GM21723 (cell line): ENCODE measurements at regions not wholly inside any gene's neighbourhood (a gene's known extent, or its start where the extent isn't known, plus 50 kb on each side); places are given as distances from the start of the nearest gene placed in this dataset.

ENCODE experiments used
- ATAC-seq: cut with Tn5 transposase; IDR thresholded peaks from one replicate; pipeline ENCODE4 v1.9.1; 2021; ENCODE audit warnings: mild to moderate bottlenecking, moderate library complexity; ENCODE audit not compliant: unreplicated experiment

DNA sequence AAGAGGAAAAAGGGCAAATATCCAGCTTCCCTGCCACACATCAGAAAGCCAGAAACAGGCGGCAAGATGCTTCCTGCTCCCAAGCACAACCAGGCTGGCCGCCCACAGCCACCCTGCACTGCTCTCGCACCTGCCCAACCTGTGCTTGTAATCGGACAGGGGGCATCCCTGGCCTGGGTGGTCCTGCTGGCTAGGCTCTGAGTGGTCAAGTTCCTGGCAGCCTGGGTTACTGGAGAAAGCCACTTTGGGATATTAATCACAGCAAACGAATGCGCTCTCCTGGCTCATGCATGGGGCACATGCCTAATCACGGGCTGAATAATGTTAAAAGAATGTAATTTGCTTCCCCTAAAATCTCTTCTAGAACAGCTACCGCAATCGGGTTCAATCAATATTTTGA lies 442.4 kb downstream of the MCTP2 start:
- ATAC-seq, result no peak

DNA sequence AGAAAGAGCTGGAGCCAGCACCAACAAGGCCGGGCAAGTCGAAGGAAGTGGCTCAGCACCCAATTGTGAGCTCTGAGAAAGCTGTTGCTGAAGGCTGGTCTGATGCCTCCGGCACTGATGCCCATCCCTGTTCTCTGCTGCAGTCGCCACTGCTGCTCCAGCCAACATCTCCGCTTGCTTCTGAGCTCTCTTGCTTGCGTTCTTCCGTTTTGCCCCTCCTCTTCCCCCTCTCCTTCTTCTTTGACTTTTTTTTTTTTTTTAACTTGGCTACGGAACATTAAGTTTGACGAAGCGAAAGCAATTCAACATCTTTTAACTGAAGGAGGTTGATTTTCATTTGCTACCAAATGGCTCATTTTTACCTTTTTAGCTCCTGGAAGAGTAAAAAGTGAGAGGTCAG lies 442.9 kb downstream of the MCTP2 start:
- no peak for ATAC-seq

DNA sequence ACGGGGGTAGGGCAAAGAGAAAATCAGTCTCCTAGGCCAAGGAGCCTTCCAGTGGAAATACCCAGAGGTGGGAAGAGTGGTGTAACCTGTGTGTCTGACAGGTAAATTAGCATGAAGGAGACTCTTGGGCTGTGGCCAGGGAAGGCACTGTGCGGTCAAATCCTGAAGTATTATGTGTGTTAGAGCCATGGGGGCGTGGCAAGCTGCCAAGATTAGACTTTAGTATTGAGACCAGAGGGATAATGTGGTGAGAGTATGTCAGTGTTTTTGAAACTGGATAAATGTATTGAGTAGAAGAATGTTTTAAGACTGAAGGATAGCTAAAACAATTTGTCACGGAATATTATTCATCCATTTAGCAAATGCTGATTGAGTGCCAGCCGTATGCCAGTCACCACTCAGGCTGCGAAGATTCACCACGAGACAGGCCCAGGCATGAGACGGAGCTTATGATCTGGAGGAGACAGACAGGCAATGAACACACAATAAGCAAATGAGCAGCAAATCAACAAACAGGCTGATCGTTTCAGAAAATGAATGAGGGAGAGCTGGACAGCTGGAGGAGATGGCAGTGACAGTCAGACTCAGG lies 445.9 kb downstream of the MCTP2 start:
- ATAC-seq, result no peak

DNA sequence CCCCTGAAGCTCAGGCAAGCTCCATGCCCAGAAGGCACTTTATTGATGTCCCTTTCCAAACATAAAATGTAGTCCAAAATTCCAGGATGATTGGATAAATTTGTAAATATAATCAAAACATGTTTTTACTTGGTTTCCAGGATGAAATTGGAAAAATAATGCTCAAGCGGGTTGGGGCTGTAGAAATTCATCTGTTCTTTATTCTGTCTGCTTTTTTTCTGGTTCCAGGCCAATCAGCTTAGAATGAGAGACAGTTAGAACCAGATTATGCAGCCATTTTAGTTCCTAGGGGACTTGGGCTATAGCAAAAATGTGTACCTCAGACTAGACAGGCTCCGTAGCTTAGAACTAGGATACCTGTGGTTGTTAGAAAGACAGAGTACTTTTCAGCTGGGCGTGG lies 450.8 kb downstream of the MCTP2 start:
- no peak for ATAC-seq

DNA sequence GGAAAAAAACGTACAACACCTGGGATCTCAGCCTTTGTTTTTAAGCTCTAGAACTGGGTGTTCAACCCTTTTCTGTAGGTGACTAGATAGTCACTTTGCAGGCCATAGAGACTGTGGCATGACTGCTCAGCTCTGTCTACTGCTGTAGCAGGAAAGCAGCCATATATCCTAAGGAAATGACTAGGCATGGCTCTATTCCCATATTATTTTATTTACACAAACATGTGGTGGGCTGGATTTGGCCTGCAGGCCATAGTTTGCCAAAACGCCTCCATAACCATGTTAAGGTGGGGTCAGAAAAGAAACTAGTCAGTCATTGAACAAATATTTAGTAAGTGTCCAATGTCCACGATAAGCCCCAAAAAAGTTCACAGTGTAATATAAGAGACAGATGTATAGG lies 452.5 kb downstream of the MCTP2 start:
- ATAC-seq, result no peak

DNA sequence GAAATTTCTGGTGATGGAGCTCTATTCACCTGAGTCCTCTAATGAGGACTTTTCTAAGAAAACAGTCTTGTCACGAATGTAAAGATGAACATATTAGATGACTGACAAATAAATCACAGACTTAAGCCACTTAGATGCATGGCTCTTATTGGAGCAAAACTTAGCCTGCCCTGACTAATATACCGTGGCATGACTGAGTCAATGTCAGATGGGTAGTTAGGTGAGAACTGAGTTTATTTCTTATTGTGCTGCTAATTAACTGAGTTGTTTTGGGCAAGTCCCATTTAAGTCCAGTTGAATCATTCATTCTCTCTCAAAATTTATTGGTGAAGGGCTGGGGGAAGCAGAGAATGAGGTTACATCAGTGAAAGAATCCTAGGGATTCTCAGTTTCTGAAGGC lies 459.8 kb downstream of the MCTP2 start:
- no peak for ATAC-seq

DNA sequence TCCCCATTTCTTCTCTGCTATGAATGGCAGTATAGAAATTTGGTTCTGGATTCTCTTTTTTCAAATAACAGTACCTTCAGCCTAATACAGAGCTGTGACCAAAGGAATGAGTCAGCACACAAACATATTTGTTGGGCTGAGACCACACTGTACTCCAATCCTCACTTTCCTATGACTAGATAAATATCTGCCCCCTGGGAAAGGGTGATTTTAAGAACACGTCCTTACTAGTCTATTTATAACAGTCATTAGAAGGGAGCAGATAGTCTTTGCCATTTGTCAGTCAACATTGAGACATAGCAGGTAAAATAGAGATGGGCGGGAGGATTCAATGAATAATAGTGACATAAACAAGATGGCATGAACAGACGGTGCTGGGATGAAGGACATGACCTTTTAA lies 461.3 kb downstream of the MCTP2 start:
- no peak for ATAC-seq

DNA sequence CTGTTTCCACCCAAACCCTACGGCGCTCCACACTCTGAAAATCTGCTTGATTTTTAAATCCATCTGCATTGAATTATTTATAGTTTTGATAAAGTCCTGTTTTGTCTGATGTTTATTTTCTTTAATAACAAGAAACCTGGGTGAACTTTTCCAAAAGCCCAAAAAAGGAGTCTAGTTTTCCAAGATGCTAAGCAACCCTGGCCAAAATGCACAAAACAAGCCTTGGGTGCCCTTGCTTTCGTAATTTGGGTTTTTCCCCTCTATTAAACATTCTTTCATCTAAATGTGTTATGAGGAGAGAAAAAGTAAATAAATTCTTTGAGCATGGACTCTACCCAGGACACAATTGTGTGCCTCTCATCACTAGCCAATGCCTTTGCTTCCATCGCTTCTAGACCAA lies 468.9 kb downstream of the MCTP2 start:
- no peak for ATAC-seq

DNA sequence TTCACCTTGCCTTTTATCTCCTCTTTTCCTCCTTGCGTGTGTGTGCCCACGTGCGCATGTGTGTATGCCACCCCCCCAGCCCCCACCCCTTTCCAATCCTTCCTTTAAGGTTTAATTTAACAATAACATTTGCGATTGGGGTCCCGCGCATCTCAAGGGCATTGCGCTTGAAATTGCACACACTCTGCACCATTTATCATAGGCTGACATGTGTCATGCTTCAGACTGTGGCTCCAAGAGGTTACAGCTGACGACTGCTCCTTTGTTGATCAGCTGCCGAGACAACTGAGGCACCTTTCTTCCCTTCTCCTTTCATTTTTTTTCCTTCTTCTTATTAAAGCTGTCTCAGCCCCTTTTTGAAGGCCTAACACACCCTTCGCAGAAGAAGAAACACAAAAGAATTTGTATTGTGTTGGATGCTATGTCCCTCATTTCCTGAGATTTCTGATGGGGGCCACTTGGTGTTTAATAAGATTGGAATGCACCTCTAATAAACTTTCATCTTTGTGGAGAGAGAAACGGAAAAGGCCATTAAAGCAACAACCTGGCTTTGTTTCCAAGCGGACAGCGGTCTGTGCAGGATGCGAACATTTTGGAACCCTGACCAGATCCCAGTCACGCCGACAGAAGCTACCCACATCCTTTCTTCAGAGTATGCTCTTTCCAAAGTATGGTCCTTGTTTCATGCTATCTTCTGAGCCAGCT lies 470.1 kb downstream of the MCTP2 start:
- no peak for ATAC-seq

DNA sequence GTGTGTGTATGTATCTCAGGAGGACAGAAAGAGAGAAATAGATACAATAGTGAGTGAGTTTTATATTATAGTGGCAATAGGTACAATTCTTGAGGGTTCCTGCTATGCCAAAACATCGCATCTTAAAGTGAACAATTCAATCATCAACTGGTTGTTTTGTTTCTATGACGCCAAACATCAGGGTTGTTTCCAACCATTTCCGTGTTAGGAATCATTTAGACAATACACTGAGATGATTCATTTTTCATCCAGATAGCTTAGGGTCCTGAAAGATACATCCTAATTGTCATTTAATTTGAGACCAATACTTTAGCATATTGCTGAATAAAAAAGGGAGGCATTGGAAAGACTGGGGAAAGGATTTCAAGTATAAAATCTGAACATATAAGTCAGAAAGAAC lies 472.2 kb downstream of the MCTP2 start:
- no peak for ATAC-seq

DNA sequence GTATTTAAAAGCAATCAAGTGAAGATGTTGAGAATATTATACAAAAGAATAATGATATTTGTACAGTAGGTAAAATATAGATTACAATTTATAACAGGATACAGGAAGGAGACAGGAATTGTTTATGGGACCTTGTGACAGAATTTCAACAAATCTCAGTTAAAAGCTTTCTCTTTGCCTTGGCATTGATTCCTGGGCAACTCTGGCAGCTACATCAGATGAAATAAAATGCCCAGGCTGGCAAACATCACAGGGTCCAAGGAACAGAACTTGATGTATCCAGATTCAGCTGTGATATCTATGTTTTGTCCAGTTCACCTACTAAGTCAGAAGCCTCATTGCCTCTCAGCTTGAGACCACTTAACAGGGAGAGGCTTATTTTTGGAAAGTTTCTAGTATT lies 473.1 kb downstream of the MCTP2 start:
- ATAC-seq, result no peak

DNA sequence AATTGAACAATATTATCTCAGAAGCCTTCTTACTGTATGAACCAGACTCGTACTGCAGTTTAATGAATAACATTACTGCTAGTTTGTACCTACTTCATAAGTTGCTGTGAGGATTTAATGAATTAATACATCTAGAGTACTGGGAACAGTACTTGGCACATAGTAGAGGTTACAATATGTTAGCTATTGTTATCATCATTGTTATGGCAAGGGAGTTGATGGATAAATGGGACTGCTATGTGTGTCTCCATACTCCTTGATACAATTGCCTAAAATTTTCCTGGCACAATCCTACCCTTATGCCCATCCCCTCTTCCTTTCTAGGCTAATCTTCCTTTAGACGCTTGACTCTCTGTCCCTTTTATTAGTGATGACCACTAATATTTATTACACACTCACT lies 473.6 kb downstream of the MCTP2 start:
- no peak for ATAC-seq

DNA sequence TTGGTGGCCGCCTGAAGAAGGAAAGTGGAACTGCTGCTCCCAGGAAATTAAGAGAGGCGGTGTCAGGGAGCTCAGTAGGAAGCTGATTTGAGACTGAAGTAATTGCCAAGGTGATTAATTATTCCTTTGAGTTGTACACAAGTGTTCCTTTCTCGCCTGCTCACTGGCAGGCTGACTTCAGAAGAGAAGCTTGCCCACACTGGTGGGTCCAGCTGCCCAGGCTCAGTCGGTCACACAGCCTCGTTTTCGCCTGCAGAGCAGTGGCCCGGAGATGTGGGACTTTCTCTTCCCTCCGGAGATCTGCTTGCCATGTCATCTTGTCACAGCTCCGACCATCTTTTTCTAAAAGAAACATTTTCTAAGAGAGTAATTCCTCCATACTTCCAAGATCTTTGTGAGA lies 478.0 kb downstream of the MCTP2 start:
- ATAC-seq, result no peak

DNA sequence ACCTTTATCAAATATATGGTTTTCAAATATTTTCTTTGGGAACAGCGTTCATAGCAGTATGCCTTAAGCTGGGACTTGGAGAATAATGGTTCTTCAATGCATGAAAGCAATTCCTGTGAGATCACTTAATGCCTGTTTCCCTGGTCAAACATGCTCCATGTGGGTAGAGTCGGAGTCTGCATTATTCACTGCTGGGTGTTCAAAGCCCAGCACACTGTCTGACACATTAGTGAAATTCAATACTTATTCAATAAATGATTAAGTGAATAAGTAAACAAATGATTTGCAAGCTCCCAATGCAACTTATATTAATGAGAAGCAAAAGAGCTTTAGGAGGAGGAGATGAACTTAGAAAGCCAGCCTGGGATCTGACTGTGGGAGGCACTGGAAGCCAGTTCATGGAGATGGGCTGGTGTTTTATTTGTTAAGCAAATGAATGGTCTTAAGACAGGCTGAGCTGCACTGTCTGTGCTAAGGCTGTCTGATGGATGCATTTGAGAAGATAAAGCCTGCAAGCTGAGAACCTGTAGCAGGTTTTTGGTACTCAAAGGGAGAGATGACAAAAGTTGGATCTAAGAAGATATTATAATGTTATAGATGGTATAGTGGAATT lies 490.8 kb downstream of the MCTP2 start:
- no peak for ATAC-seq

DNA sequence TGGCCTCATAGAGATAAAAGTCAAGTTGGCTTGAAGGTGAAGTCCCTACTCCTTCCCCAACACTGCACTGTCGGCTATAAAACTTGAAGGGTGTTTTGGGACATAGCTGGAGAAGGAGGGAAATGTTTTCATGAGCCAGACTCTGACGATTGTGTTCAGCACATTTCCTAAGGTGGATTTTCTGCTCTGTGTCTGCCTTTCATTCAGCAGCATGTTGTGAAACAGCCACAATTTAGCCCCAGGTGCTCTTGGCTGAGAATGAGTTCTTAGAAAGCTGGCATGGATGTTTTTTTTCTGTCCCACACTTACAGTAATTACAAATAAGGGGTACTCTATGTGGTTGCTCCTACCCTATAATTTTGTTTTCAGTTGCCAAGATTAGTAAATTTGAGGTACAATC lies 492.4 kb downstream of the MCTP2 start:
- no peak for ATAC-seq

DNA sequence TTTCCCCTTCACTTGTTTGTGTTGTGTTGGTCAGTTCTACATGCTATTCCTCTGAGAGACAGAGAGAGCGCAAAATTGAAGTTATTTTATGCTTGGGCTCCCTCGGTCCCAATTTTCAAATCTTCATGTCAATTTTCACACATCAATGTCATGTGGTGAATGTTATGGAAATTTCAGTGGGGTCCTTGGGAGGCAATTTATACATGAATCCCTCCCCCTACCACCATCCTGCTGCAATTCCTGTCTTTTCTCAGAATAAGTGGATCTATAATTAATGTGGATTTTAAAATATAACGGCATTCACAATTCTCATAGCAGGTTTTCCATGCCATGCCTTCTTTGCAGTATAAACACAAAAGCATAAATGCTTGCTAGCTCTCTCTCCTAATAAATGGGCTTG lies 499.9 kb downstream of the MCTP2 start:
- no peak for ATAC-seq

DNA sequence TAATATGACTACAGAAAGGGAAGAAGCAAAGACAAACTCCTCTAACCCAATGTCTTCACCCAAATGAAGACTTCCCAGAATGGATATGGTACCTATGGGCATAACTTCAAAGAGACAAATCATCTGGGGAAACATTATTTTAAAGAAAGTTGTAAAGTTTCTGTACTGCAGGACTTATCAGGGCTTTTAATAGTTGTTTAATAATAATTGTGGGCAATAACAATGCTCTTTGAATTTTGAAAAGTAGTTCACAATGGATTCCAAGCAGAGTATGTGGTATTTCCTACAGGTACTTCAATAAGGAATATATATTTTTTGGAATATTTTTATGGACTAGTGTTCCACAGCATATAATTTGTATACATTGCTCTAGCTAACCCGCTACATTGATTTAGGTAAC lies 503.1 kb downstream of the MCTP2 start:
- ATAC-seq, result no peak

DNA sequence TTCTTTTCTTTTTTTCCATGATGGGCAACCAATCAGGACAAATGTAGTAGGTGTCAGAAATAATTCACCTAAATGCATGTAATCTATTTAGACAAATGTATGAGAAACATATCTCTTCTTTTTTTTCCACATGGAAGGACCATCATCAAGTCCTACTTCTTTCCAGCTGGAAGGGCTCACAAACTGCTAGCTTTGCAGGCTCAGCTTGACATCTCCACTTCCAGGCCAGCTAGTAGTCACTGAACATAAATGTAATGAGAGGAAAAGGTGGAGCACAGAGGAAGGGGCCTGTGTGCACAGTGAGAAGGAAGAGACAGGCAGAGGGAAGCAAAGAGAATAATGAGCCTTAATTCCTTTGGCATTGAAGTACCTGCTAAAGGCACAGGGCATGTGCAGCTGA lies 504.9 kb downstream of the MCTP2 start:
- no peak for ATAC-seq

DNA sequence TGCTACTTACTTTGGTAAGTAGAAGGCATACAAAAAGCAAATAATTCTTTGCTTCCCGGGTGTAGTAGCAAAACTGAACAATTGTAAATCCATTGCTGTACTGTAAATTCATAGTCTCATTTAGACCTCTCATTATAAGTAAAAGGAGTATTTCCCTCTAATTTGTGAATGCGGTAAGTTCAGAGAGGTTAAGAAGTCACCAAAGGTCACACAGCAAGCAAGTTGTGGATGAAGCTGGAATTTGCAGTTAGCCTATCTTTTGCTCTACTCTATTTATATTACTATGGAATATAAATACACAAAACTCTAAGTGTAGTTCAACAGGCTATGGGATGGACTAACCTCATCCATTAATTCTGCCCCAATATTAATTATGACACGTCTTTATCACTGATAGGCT lies 508.3 kb downstream of the MCTP2 start:
- no peak for ATAC-seq

DNA sequence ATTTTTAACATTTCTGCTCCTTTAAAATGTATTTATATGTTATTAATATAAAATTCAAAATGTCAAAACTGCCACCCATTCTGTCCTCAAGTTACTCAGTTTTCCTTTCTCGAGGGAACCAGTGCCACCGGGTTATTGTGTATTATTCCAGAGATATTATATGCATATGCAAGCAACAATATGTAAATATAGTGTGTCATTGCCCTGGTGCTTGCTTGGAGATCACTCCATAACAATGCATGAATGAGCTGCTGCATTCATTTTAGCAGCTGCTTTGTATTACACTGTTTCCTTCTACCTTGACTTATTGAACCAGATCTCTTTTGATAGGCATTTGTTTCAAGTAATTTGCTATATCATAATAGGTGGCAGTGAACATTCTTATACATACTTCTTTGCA lies 509.1 kb downstream of the MCTP2 start:
- no peak for ATAC-seq

DNA sequence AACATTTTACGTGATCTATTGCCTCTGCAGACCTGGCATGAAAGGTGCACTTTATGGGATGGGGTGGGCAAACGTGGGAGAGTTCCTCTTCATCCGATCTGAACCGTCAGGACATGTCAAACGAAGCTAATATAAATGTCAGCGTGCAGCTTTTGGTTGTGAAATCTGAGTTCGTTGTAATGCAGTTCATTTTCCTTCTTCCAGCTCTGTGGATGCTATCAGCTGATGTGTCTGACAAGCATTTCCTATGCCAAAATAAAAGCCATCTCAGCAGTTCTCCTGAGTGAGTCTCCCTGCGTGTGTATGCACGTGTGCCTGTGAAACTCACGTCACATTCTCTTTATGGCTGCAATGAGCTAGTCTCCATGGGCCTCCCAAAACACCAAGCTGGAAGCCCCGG lies 512.3 kb downstream of the MCTP2 start:
- ATAC-seq, result no peak

DNA sequence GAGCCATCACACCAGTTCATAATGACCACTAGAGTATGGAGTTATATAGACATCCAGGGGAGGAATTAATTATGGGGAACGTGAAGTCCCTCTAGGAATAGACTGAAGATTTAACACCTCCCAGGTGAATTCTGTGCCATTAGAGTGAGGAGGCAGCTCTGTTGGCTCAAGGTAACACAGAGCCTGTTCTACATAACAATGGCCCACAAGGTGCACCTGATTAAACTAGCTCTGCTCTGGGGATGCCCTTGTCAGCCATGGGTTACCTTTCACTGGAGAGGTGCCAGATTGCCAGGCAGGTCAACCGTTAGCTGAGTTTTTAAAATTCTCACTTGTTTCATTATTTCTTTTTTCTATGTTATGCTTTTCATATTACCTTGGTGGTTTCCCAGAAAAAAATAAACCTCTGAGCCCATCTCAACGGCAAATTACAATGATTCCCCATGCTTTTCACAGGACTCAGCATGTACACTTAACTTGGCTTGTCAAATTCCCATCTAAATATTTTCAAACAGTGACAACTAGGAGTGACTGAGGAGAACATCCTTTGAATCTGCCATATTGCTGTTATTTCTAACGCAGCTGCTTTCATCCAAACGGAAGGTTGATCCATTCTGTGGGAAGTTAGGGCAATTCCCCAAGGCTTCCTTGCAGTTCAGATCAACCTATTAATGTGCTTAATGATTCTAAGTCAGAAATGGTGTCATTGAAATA lies 512.9 kb downstream of the MCTP2 start:
- ATAC-seq, result no peak
